Ovary (tissue), 7 donors: ENCODE measurements at regions not wholly inside any gene's neighbourhood (a gene's known extent, or its start where the extent isn't known, plus 50 kb on each side); places are given as distances from the start of the nearest gene placed in this dataset.

Source experiments
- DNase-seq, 5 donors: peaks; one replicate each; pipeline ENCODE4 v3.0.0-alpha.2; 2019 to 2020
- H3K27ac ChIP-seq, 2 donors: fragments of 200-600 bp; one replicate each; pipeline versions ENCODE4 v1.5.1 to v1.8.0; 2019 to 2022
- H3K27me3 ChIP-seq: fragments of 200-600 bp; one replicate; pipeline ENCODE4 v1.8.0; 2022
- H3K36me3 ChIP-seq: fragments of 200-600 bp; sonication (generic); one replicate; pipeline ENCODE4 v1.5.1; 2019
- H3K4me1 ChIP-seq: one replicate; pipeline ENCODE4 v1.8.1; 2013; ENCODE audit warnings: mild to moderate bottlenecking, moderate library complexity; ENCODE audit not compliant: insufficient read depth
- H3K4me3 ChIP-seq: fragments of 200-600 bp; sonication (generic); one replicate; pipeline ENCODE4 v1.5.1; 2017
- H3K9me3 ChIP-seq, 2 donors: fragments of 200-600 bp in 1 of 2; sonication (generic) in 1 of 2; one replicate each; pipeline versions ENCODE4 v1.5.1 to v1.8.1; 2013 to 2019; ENCODE audit warnings: mild to moderate bottlenecking in 1 of 2, moderate library complexity in 1 of 2
- EP300 ChIP-seq: sonication (generic); formaldehyde crosslinking; IDR thresholded peaks from one replicate; pipeline ENCODE4 v1.6.1; 2017; ENCODE audit warnings: antibody characterized with exemption
- POLR2A ChIP-seq: fragments of 450-650 bp; IDR thresholded peaks from one replicate; pipeline ENCODE4 v1.6.1; 2017; ENCODE audit warnings: antibody characterized with exemption, mild to moderate bottlenecking, moderate library complexity
- WGBS, 3 donors: extraction: QIAGEN DNeasy Blood & Tissue Kit in 1 of 3; methylation state at CpG; one replicate each; pipeline versions ENCODE4 v1.1.5 to v1.1.7; 2013 to 2017; 5-methylcytosine and 5-hydroxymethylcytosine counted together
- intact Hi-C, 4 donors: fragments of 100-400 bp; cut with DNase I; formaldehyde crosslinking; loops; one replicate each; pipeline versions ENCODE4 v1.11.0 to v1.15.1; 2022 to 2023
- TF ChIP-seq, protein P1 (sequence below), 3 donors: fragments of 450-650 bp in 2 of 3; fragments of 200-600 bp in 1 of 3; IDR thresholded peaks; one replicate each; pipeline versions ENCODE4 v1.5.1 to v1.8.0; 2016 to 2022; ENCODE audit warnings: antibody characterized with exemption in 3 of 3, mild to moderate bottlenecking in 1 of 3
- donor health status: DM: no; HTN: no; CAD: no; lungs with moderate emphysema.
- donor health status: DM: no; HTN: no; CAD: no.
- donor health status: Bipolar disorder and iron deficiency.
- donor health status: DM: no; HTN: no; CAD: no.
- donor health status: DM: yes; HTN: yes; CAD: no.

DNA sequence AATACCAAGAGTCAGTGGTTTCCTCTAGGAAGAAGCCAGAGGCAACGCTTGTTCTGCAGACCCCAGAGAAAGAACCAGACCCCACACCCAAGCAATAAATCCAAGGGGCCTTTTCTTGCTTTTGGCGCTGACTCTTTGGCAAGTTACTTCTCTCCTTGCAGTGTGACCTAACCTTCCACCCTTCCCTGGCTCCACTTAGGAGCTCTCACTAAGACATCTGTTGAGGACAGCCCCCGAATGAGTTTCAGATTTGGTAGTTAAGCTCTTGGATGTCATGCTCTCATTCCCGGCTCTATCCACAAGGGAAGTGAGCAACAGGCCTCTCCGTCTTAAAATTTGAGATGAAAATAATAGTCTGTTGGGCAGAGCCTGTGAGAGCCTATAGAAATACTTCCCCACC, 50.6 kb upstream of the FAM204A start:
- WGBS, 3 donors = 81 to 87% (median 85%) methylated on average over 5 of the region's 5 CpGs
- no peak for DNase-seq
- no peak overlapping the region for H3K4me3 ChIP-seq
- no peak overlapping the region for H3K27ac ChIP-seq
- H3K9me3 ChIP-seq = no peaks in the 10 kb centered on the region
- H3K4me1 ChIP-seq = no peaks in the 10 kb centered on the region
- H3K27me3 ChIP-seq = no peaks in the 10 kb centered on the region
- intact Hi-C loops = no loop called here
- no peak for TF ChIP-seq EP300
- TF ChIP-seq, protein P1, sequence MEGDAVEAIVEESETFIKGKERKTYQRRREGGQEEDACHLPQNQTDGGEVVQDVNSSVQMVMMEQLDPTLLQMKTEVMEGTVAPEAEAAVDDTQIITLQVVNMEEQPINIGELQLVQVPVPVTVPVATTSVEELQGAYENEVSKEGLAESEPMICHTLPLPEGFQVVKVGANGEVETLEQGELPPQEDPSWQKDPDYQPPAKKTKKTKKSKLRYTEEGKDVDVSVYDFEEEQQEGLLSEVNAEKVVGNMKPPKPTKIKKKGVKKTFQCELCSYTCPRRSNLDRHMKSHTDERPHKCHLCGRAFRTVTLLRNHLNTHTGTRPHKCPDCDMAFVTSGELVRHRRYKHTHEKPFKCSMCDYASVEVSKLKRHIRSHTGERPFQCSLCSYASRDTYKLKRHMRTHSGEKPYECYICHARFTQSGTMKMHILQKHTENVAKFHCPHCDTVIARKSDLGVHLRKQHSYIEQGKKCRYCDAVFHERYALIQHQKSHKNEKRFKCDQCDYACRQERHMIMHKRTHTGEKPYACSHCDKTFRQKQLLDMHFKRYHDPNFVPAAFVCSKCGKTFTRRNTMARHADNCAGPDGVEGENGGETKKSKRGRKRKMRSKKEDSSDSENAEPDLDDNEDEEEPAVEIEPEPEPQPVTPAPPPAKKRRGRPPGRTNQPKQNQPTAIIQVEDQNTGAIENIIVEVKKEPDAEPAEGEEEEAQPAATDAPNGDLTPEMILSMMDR (IDR thresholded peaks at IDR 0.05) = no peak
- TF ChIP-seq POLR2A = no peak
- H3K36me3 ChIP-seq = no peaks in the 10 kb centered on the region
